Panc1 (cell line): ENCODE measurements at regions not wholly inside any gene's neighbourhood (a gene's known extent, or its start where the extent isn't known, plus 50 kb on each side); places are given as distances from the start of the nearest gene placed in this dataset.

Experiments used
- ATAC-seq: fragments of 200-7000 bp; cut with Tn5 transposase; 2 replicates; pipeline ENCODE4 v1.9.1; 2020; ENCODE audit warnings: mild to moderate bottlenecking, moderate library complexity
- BruUV-seq: library from RNA; stranded (reverse); fragments of 400-500 nt; replicated peaks from 2 replicates; lab custom pipeline; 2021; lab: Mats Ljungman, UMichigan
- CTCF ChIA-PET: fragments of 300-600 bp; sonication (Branson Sonifier 250); formaldehyde crosslinking; loops from one replicate; lab custom pipeline; 2022; ENCODE audit warnings: antibody characterized with exemption; lab: Charles Lee
- POLR2A ChIA-PET: fragments of 300-600 bp; sonication (Branson Sonifier 250); formaldehyde crosslinking; loops from one replicate; lab custom pipeline; 2022; ENCODE audit warnings: antibody characterized with exemption; lab: Charles Lee
- DNase-seq: peaks from one replicate; pipeline ENCODE4 v3.0.0-alpha.2; 2010; ENCODE audit warnings: low read depth, low spot score
- H3K27ac ChIP-seq: 2 replicates; pipeline ENCODE4 v1.5.1; 2011; ENCODE audit warnings: mild to moderate bottlenecking, low read length, inconsistent platforms
- H3K27me3 ChIP-seq: fragments of 200-500 bp; sonication (Bioruptor generic); 2 replicates; pipeline ENCODE4 v1.6.0; 2014; ENCODE audit warnings: low read length, inconsistent platforms; ENCODE audit not compliant: control insufficient read depth, insufficient read depth
- H3K36me3 ChIP-seq: fragments of 200-500 bp; sonication (Bioruptor generic); 2 replicates; pipeline ENCODE4 v1.5.1; 2014; ENCODE audit warnings: inconsistent platforms, mild to moderate bottlenecking, low read length, moderate library complexity; ENCODE audit not compliant: control insufficient read depth, insufficient read depth
- H3K4me1 ChIP-seq: 2 replicates; pipeline ENCODE4 v1.5.1; 2011; ENCODE audit warnings: inconsistent platforms, mild to moderate bottlenecking, low read length, moderate library complexity; ENCODE audit not compliant: control insufficient read depth, insufficient read depth
- H3K4me3 ChIP-seq, 2 experiments: 2 replicates each; pipeline ENCODE4 v1.5.1; 2011 to 2012; ENCODE audit warnings: low read depth in 2 of 2, low read length in 2 of 2, mild to moderate bottlenecking in 2 of 2, inconsistent platforms in 1 of 2, moderate library complexity in 1 of 2
- H3K9me3 ChIP-seq: fragments of 200-500 bp; sonication (Bioruptor generic); 2 replicates; pipeline ENCODE4 v1.5.1; 2014; ENCODE audit warnings: low read depth, mild to moderate bottlenecking, inconsistent platforms, low read length, moderate library complexity; ENCODE audit not compliant: control insufficient read depth, insufficient read depth
- CTCF ChIP-seq: fragments of 450-650 bp; IDR thresholded peaks from 2 replicates; pipeline ENCODE4 v1.5.1; 2017; ENCODE audit warnings: mild to moderate bottlenecking
- POLR2AphosphoS5 ChIP-seq: IDR thresholded peaks from 2 replicates; pipeline ENCODE4 v1.6.1; 2012; ENCODE audit warnings: mild to moderate bottlenecking, low read depth, low read length, moderate library complexity
- REST ChIP-seq, 2 experiments: IDR thresholded peaks; 2 replicates each; pipeline ENCODE4 v1.6.1; 2011 to 2012; ENCODE audit warnings: low read depth in 2 of 2, control low read depth in 1 of 2, low read length in 1 of 2, mild to moderate bottlenecking in 1 of 2, moderate library complexity in 1 of 2; ENCODE audit not compliant: insufficient read depth in 1 of 2
- SIN3A ChIP-seq: IDR thresholded peaks from 2 replicates; pipeline ENCODE4 v1.6.1; 2012; ENCODE audit warnings: low read depth, mild to moderate bottlenecking, low read length, moderate library complexity, borderline replicate concordance; ENCODE audit not compliant: insufficient read depth
- TCF7L2 ChIP-seq: IDR thresholded peaks from 2 replicates; pipeline ENCODE4 v1.6.1; 2011; ENCODE audit warnings: mild to moderate bottlenecking, low read depth, low read length, inconsistent platforms
- in situ Hi-C: cut with HindIII; loops from 2 replicates; pipeline ENCODE4 v1.10.0; 2016; ENCODE audit warnings: low sequenced_read_pairs, low pct_unique_long_range_greater_than_20kb
- intact Hi-C: fragments of 100-400 bp; cut with micrococcal nuclease; formaldehyde crosslinking; loops from one replicate; pipeline ENCODE4 v1.10.0; 2022; ENCODE audit not compliant: unreplicated experiment

- in situ Hi-C loops: no loop called here
- H3K4me3 ChIP-seq: no peak overlapping the region
- TF ChIP-seq POLR2AphosphoS5: no peak
- TF ChIP-seq SIN3A: no peak
- no peak for TF ChIP-seq TCF7L2
- TF ChIP-seq REST (IDR thresholded peaks at IDR 0.05; ENCODE audit: insufficient read depth in 1 of 2, low read depth in 2 of 2, low read length in 1 of 2): no peak
- TF ChIP-seq CTCF: no peak
- intact Hi-C loops: loop anchor here (5.0 kb wide), 1 partner anchor 128 kb away; no protein-coding TSS in a partner anchor
- no TSS peak for BruUV-seq
- no peaks in the 10 kb centered on the region for H3K4me1 ChIP-seq
- ChIA-PET POLR2A (no interaction called here), CTCF (no interaction called here)
- H3K27ac ChIP-seq: no peak overlapping the region
- H3K9me3 ChIP-seq: no peaks in the 10 kb centered on the region
- DNase-seq: no peak
- ATAC-seq: no peak
- peaks cover 4% of the 10 kb centered on the region for H3K27me3 ChIP-seq
- H3K36me3 ChIP-seq: no peaks in the 10 kb centered on the region
These were observed 178.9 kb downstream of the RPIA start for GRCh38 chr2:88870267-88870839.

GRCh38 chr2:88871336-88871735, 179.9 kb downstream of the RPIA start:
- BruUV-seq: no TSS peak
- ATAC-seq: no peak
- DNase-seq: no peak
- no peak for TF ChIP-seq POLR2AphosphoS5
- no peak for TF ChIP-seq CTCF
- TF ChIP-seq TCF7L2: no peak
- TF ChIP-seq REST (IDR thresholded peaks at IDR 0.05; ENCODE audit: insufficient read depth in 1 of 2, low read depth in 2 of 2, low read length in 1 of 2): no peak
- no peak for TF ChIP-seq SIN3A
- intact Hi-C loops: loop anchor here (5.0 kb wide), 1 partner anchor 129 kb away; no protein-coding TSS in a partner anchor
- no peaks in the 10 kb centered on the region for H3K36me3 ChIP-seq
- in situ Hi-C loops: no loop called here
- CTCF ChIA-PET: no interaction called here
- H3K4me3 ChIP-seq: no peak overlapping the region
- POLR2A ChIA-PET: no interaction called here
- H3K27ac ChIP-seq: no peak overlapping the region
- peaks cover 4% of the 10 kb centered on the region for H3K27me3 ChIP-seq
- H3K4me1 ChIP-seq: no peaks in the 10 kb centered on the region
- H3K9me3 ChIP-seq: no peaks in the 10 kb centered on the region
